Transverse colon (tissue), 4 donors: ENCODE measurements at regions not wholly inside any gene's neighbourhood (a gene's known extent, or its start where the extent isn't known, plus 50 kb on each side); places are given as distances from the start of the nearest gene placed in this dataset.
"Not testable (repeated sequence)": the region's sequence is repeated elsewhere in the genome, so short reads cannot be mapped to it uniquely, and the experiment has no call there.

Source experiments
- DNase-seq: peaks from one replicate; pipeline ENCODE4 v3.0.0-alpha.2; 2019
- H3K27ac ChIP-seq, 4 donors: fragments of 200-600 bp; sonication (generic); 2 replicates each; pipeline ENCODE4 v1.5.1; 2016 to 2018; ENCODE audit warnings: inconsistent platforms in 4 of 4
- H3K27me3 ChIP-seq: fragments of 200-600 bp; sonication (generic); 2 replicates; pipeline ENCODE4 v1.5.1; 2017; ENCODE audit warnings: inconsistent platforms
- H3K36me3 ChIP-seq, 4 donors: fragments of 200-600 bp; sonication (generic); 2 replicates each; pipeline ENCODE4 v1.5.1; 2017 to 2019; ENCODE audit warnings: inconsistent platforms in 4 of 4
- H3K4me1 ChIP-seq, 4 donors: fragments of 200-600 bp; sonication (generic); 2 replicates each; pipeline ENCODE4 v1.5.1; 2017 to 2020; ENCODE audit warnings: inconsistent platforms in 4 of 4
- H3K4me3 ChIP-seq, 4 donors: fragments of 200-600 bp; sonication (generic); 1 replicate in 1 of 4; 2 replicates in 3 of 4; pipeline versions ENCODE4 v1.5.1 to v1.6.1; 2017 to 2019; ENCODE audit warnings: inconsistent platforms in 4 of 4
- H3K9me3 ChIP-seq, 2 donors: fragments of 200-600 bp; sonication (generic); 2 replicates each; pipeline ENCODE4 v1.5.1; 2017 to 2019; ENCODE audit warnings: inconsistent platforms in 2 of 2
- CTCF ChIP-seq, 5 experiments: fragments of 200-600 bp in 3 of 5; fragments of 450-650 bp in 2 of 5; sonication (generic) in 3 of 5; IDR thresholded peaks; 1 replicate in 2 of 5; 2 replicates in 3 of 5; pipeline ENCODE4 v1.5.1; 2016 to 2017; ENCODE audit warnings: antibody characterized with exemption in 5 of 5, inconsistent platforms in 3 of 5, mild to moderate bottlenecking in 2 of 5, moderate library complexity in 1 of 5
- EP300 ChIP-seq: sonication (generic); formaldehyde crosslinking; IDR thresholded peaks from one replicate; pipeline ENCODE4 v1.6.1; 2017; ENCODE audit warnings: antibody characterized with exemption, low read depth
- POLR2A ChIP-seq: fragments of 450-650 bp; IDR thresholded peaks from one replicate; pipeline ENCODE4 v1.6.1; 2016; ENCODE audit warnings: antibody characterized with exemption, mild to moderate bottlenecking, moderate library complexity
- POLR2AphosphoS5 ChIP-seq, 3 donors: sonication (generic); formaldehyde crosslinking; IDR thresholded peaks; one replicate each; pipeline ENCODE4 v1.6.1; 2016; ENCODE audit warnings: antibody characterized with exemption in 3 of 3
- WGBS, 2 donors: methylation state at CpG; one replicate each; pipeline ENCODE4 v1.1.5; 2018; ENCODE audit warnings: low coverage in 1 of 2; 5-methylcytosine and 5-hydroxymethylcytosine counted together
- in situ Hi-C, 4 donors: fragments of 200-750 bp; cut with MboI; loops; one replicate each; pipeline versions ENCODE4 v1.15.0 to v1.15.1; 2017; ENCODE audit warnings: low sequenced_read_pairs in 3 of 4, low pct_ligation_motif_present in 1 of 4, low pct_unique_long_range_greater_than_20kb in 1 of 4
- intact Hi-C: fragments of 100-400 bp; cut with DNase I; formaldehyde crosslinking; loops from one replicate; pipeline ENCODE4 v1.15.1; 2023; ENCODE audit warnings: low total_unique reads

DNA sequence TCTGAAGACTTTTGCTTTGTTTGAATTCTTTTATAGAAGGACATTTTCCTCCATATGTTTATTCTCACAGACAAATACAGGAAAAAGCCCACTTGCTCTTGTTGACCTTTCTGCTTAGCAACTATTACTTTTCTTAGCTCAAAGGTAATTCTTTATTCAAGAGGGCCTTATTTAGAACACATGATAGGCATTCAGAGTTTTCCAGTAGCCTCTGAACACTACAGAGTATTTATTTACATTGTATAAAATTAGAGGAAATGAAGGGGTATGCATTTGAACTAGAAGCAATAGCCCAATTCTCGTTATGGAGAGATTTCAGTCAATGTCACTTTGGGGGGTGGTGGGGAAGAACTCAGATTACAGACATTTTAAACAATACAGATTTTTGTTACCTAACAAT, 581.7 kb downstream of the KCNJ2 start:
- TF ChIP-seq CTCF (IDR thresholded peaks at IDR 0.05), result no peak
- no peak for TF ChIP-seq EP300
- TF ChIP-seq POLR2AphosphoS5 (IDR thresholded peaks at IDR 0.05), result no peak
- no peak for DNase-seq
- no peak overlapping the region for H3K4me3 ChIP-seq
- 58 to 71% methylated on average over 1 of the region's 1 CpG for WGBS, 2 donors
- H3K27ac ChIP-seq, result no peak overlapping the region
- no peaks in the 10 kb centered on the region for H3K9me3 ChIP-seq
- in situ Hi-C loops (no loop called here), intact Hi-C loops (no loop called here)
- H3K27me3 ChIP-seq, result no peaks in the 10 kb centered on the region
- no peaks in the 10 kb centered on the region for H3K4me1 ChIP-seq
- no peaks in the 10 kb centered on the region for H3K36me3 ChIP-seq

- H3K27me3 ChIP-seq, H3K36me3 ChIP-seq, DNase-seq, intact Hi-C loops, H3K4me1 ChIP-seq, H3K9me3 ChIP-seq, H3K4me3 ChIP-seq, H3K27ac ChIP-seq, in situ Hi-C loops: not testable (repeated sequence)
- WGBS, 2 donors, result 83 to 100% methylated on average over 1 to 5 of the region's 5 CpGs
These were observed 583.1 kb downstream of the KCNJ2 start for GRCh38 chr17:70752461-70752860.

GRCh38 chr17:70752966-70753467, 583.7 kb downstream of the KCNJ2 start:
- H3K27ac ChIP-seq, result no peak overlapping the region
- in situ Hi-C loops, result no loop called here
- no peaks in the 10 kb centered on the region for H3K27me3 ChIP-seq
- WGBS, 2 donors, result 92% methylated on average over 1 of the region's 1 CpG; no CpG with 5 or more reads in 1 of the 2 donors
- DNase-seq, result no peak
- no peaks in the 10 kb centered on the region for H3K36me3 ChIP-seq
- H3K4me3 ChIP-seq, result no peak overlapping the region
- TF ChIP-seq EP300 (no peak), POLR2AphosphoS5 (IDR thresholded peaks at IDR 0.05) (no peak), CTCF (IDR thresholded peaks at IDR 0.05) (no peak), POLR2A (no peak)
- intact Hi-C loops, result no loop called here
- H3K9me3 ChIP-seq, result no peaks in the 10 kb centered on the region
- no peaks in the 10 kb centered on the region for H3K4me1 ChIP-seq

DNA sequence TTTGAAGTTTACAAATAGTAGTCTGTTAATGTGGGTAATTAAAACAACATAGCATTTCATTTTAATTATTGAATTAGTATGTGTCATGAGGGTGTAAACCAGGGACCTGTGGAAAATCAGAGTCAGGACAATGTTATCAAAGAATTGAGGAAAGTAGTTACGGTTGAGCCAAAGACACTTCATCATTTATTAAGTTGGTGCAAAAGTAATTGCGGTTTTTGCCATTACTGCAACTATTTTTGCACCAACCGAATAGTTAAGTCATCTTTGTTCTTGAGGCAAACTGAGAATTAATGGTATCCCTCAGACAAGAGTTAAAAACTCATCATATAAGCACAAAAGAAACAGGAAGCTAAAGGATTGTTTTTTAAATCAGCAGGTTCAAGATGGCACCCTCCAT, 593.7 kb downstream of the KCNJ2 start:
- in situ Hi-C loops (no loop called here), intact Hi-C loops (no loop called here)
- WGBS, 2 donors, result 88 to 89% methylated on average over 3 of the region's 3 CpGs
- TF ChIP-seq CTCF (IDR thresholded peaks at IDR 0.05), result no peak
- TF ChIP-seq EP300, result no peak
- TF ChIP-seq POLR2AphosphoS5 (IDR thresholded peaks at IDR 0.05), result no peak
- TF ChIP-seq POLR2A, result no peak
- Histone ChIP-seq H3K9me3 (no peaks in the 10 kb centered on the region), H3K27ac (no peak overlapping the region), H3K4me1 (no peaks in the 10 kb centered on the region), H3K4me3 (no peak overlapping the region), H3K36me3 (no peaks in the 10 kb centered on the region), H3K27me3 (no peaks in the 10 kb centered on the region)
- no peak for DNase-seq

DNA sequence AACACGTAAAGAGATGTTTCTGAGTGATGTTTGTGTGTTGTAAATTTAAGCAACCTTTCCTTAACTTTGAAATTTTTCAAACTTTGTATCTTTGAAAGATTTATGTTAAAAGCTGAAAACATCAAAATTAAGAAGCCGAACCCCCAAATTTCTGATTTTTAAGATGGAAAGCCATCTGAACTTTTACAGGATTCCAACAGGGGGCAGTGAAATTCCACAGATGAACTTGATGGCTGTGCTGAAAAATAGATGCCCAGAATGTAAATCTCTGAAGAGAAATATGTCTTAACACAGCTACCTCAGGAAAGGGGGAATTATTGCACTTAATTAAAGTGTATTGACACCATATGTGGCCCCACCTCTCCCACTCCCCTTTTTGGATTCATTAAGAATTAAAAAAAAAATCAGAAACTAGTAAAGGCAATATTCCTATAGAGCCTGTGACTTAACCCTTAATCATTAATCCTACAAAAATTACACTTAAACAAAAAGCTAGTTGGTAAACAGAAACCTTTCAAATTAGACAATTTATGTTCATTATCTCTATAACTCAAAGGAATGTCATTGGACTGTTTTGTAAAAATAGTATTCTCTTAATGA, 597.9 kb downstream of the KCNJ2 start:
- H3K27ac ChIP-seq, result no peak overlapping the region
- intact Hi-C loops (no loop called here), in situ Hi-C loops (no loop called here)
- TF ChIP-seq EP300, result no peak
- TF ChIP-seq CTCF (IDR thresholded peaks at IDR 0.05), result peak; percentile 54 to 73 (median 60)
- no peak overlapping the region for H3K4me3 ChIP-seq
- DNase-seq, result no peak
- H3K9me3 ChIP-seq, result no peaks in the 10 kb centered on the region
- no peaks in the 10 kb centered on the region for H3K36me3 ChIP-seq
- no peaks in the 10 kb centered on the region for H3K4me1 ChIP-seq
- WGBS, 2 donors, result 21 to 53% methylated on average over 2 of the region's 2 CpGs
- H3K27me3 ChIP-seq, result no peaks in the 10 kb centered on the region
